HCT116 (cell line): ENCODE measurements at regions not wholly inside any gene's neighbourhood (a gene's known extent, or its start where the extent isn't known, plus 50 kb on each side); places are given as distances from the start of the nearest gene placed in this dataset.

ENCODE experiments used
- ATAC-seq: fragments of 200-7000 bp; cut with Tn5 transposase; 2 replicates; pipeline ENCODE4 v1.9.1; 2020; ENCODE audit warnings: mild to moderate bottlenecking, moderate library complexity
- BruUV-seq: library from RNA; stranded (reverse); fragments of 400-500 nt; replicated peaks from 2 replicates; lab custom pipeline; 2021; lab: Mats Ljungman, UMichigan
- CTCF ChIA-PET: fragments of 300-600 bp; sonication (Branson Sonifier 250); formaldehyde crosslinking; loops from one replicate; lab custom pipeline; 2021; ENCODE audit warnings: antibody characterized with exemption; lab: Charles Lee
- POLR2A ChIA-PET: fragments of 300-600, 350-600 bp; sonication (Branson Sonifier 250); formaldehyde crosslinking; loops from one replicate; lab custom pipeline; 2021; ENCODE audit warnings: antibody characterized with exemption; lab: Charles Lee
- RAD21 ChIA-PET, 2 experiments: fragments of 300-600 bp; sonication (Branson Sonifier 250); formaldehyde crosslinking; loops; one replicate each; lab custom pipeline; 2023; ENCODE audit warnings: low total read pairs in 2 of 2; ENCODE audit not compliant: uncharacterized antibody in 2 of 2, unreplicated experiment in 2 of 2, low non-redundant PET in 1 of 2; lab: Charles Lee
- DNase-seq: peaks from one replicate; pipeline ENCODE4 v3.0.0-alpha.2; 2010; ENCODE audit warnings: low read depth, low spot score
- H2AFZ ChIP-seq: fragments of 200-600 bp; shearing (Covaris generic), sonication (generic); 2 replicates; pipeline ENCODE4 v1.6.1; 2017; ENCODE audit warnings: low read depth, mixed run types, mixed read lengths, antibody characterized with exemption, low read length; ENCODE audit not compliant: poor library complexity, severe bottlenecking
- H3K27ac ChIP-seq: 2 replicates; pipeline ENCODE4 v1.5.1; 2012; ENCODE audit warnings: low read depth, low read length
- H3K27me3 ChIP-seq: fragments of 200-600 bp; sonication (generic); 2 replicates; pipeline ENCODE4 v1.6.1; 2016; ENCODE audit warnings: mixed run types, low read length, mixed read lengths; ENCODE audit not compliant: insufficient read depth
- H3K36me3 ChIP-seq, 2 experiments: fragments of 200-500 bp in 1 of 2; fragments of 200-600 bp in 1 of 2; sonication (Bioruptor generic) in 1 of 2; sonication (generic) in 1 of 2; 2 replicates each; pipeline versions ENCODE4 v1.5.1 to v1.6.1; 2014 to 2016; ENCODE audit warnings: low read length in 2 of 2, inconsistent platforms in 1 of 2, mixed read lengths in 1 of 2, mixed run types in 1 of 2; ENCODE audit not compliant: insufficient read depth in 2 of 2, control insufficient read depth in 1 of 2
- H3K4me1 ChIP-seq, 2 experiments: fragments of 200-600 bp in 1 of 2; sonication (generic) in 1 of 2; 2 replicates each; pipeline versions ENCODE4 v1.5.1 to v1.6.1; 2012 to 2017; ENCODE audit warnings: low read length in 2 of 2, inconsistent platforms in 1 of 2, mild to moderate bottlenecking in 1 of 2, mixed read lengths in 1 of 2, mixed run types in 1 of 2, moderate library complexity in 1 of 2; ENCODE audit not compliant: insufficient read depth in 2 of 2, control insufficient read depth in 1 of 2
- H3K4me2 ChIP-seq: fragments of 200-600 bp; sonication (generic); 2 replicates; pipeline ENCODE4 v1.6.1; 2017; ENCODE audit warnings: mixed run types, low read length, mixed read lengths
- H3K4me3 ChIP-seq, 2 experiments: fragments of 200-600 bp in 1 of 2; sonication (generic) in 1 of 2; replicated peaks in 1 of 2; 2 replicates each; pipeline ENCODE4 v1.5.1; 2011 to 2016; ENCODE audit warnings: low read length in 2 of 2, control low read depth in 1 of 2, low read depth in 1 of 2, mild to moderate bottlenecking in 1 of 2, mixed read lengths in 1 of 2, mixed run types in 1 of 2
- H3K79me2 ChIP-seq: fragments of 200-600 bp; sonication (generic); 2 replicates; pipeline ENCODE4 v1.6.1; 2017; ENCODE audit warnings: mild to moderate bottlenecking, mixed run types, low read length, moderate library complexity, mixed read lengths; ENCODE audit not compliant: insufficient read depth
- H3K9ac ChIP-seq: fragments of 200-600 bp; sonication (generic); 2 replicates; pipeline ENCODE4 v1.6.1; 2016; ENCODE audit warnings: low read length, mixed read lengths
- H3K9me2 ChIP-seq: fragments of 200-600 bp; sonication (generic), shearing (Covaris generic); 2 replicates; pipeline ENCODE4 v1.6.1; 2017; ENCODE audit warnings: mixed run types, mild to moderate bottlenecking, moderate library complexity; ENCODE audit not compliant: insufficient read depth
- H3K9me3 ChIP-seq, 2 experiments: fragments of 200-500 bp in 1 of 2; fragments of 200-600 bp in 1 of 2; sonication (Bioruptor generic) in 1 of 2; sonication (generic) in 1 of 2; 2 replicates each; pipeline ENCODE4 v1.6.1; 2014 to 2017; ENCODE audit warnings: low read length in 2 of 2, mixed read lengths in 2 of 2, inconsistent platforms in 1 of 2, low read depth in 1 of 2, mild to moderate bottlenecking in 1 of 2, mixed run types in 1 of 2, moderate library complexity in 1 of 2; ENCODE audit not compliant: control insufficient read depth in 1 of 2, insufficient read depth in 1 of 2
- H4K20me1 ChIP-seq: fragments of 200-600 bp; sonication (generic), shearing (Covaris generic); 2 replicates; pipeline ENCODE4 v1.6.1; 2017; ENCODE audit warnings: mixed run types, mild to moderate bottlenecking, moderate library complexity; ENCODE audit not compliant: insufficient read depth
- CTCF ChIP-seq, 3 experiments: fragments of 200-600 bp in 1 of 3; sonication (generic) in 1 of 3; IDR thresholded peaks in 2 of 3; conservative IDR thresholded peaks in 1 of 3; 2 replicates each; pipeline ENCODE4 v1.5.1; 2012 to 2017; ENCODE audit warnings: low read depth in 2 of 3, low read length in 2 of 3, antibody characterized with exemption in 1 of 3, borderline replicate concordance in 1 of 3, control low read depth in 1 of 3, mild to moderate bottlenecking in 1 of 3, mixed read lengths in 1 of 3, mixed run types in 1 of 3, moderate library complexity in 1 of 3; ENCODE audit not compliant: insufficient read depth in 1 of 3
- EGR1 ChIP-seq: IDR thresholded peaks from 2 replicates; pipeline ENCODE4 v1.6.1; 2012; ENCODE audit warnings: low read depth
- EZH2phosphoT487 ChIP-seq: fragments of 200-600 bp; IDR thresholded peaks from 2 replicates; pipeline ENCODE4 v1.6.1; 2018; ENCODE audit warnings: antibody characterized with exemption, borderline replicate concordance
- JUND ChIP-seq: IDR thresholded peaks from 2 replicates; pipeline ENCODE4 v1.6.1; 2012
- TCF7L2 ChIP-seq: IDR thresholded peaks from 2 replicates; pipeline ENCODE4 v1.7.0; 2011; ENCODE audit warnings: borderline replicate concordance, inconsistent platforms; ENCODE audit not compliant: insufficient read depth, insufficient read length; ENCODE audit errors: extremely low read depth
- ZFX ChIP-seq: fragments of 450-650 bp; IDR thresholded peaks from 2 replicates; pipeline ENCODE4 v1.6.1; 2017
- intact Hi-C: fragments of 100-400 bp; cut with micrococcal nuclease; formaldehyde crosslinking; loops from 2 replicates; pipeline ENCODE4 v1.10.0; 2022

- peaks cover 0 to 5% of the 10 kb centered on the region in 2 experiments; a peak in 1 of 4 replicates for H3K9me3 ChIP-seq
- intact Hi-C loops, result no loop called here
- no peaks in the 10 kb centered on the region for H3K79me2 ChIP-seq
- DNase-seq (no peak), ATAC-seq (0 out of 2 replicates have a peak, but pooled peaks have one; percentile 45)
- no peaks in the 10 kb centered on the region for H3K9me2 ChIP-seq
- no peak overlapping the region for H3K4me2 ChIP-seq
- H2AFZ ChIP-seq, result no peak overlapping the region
- BruUV-seq, result no TSS peak
- TF ChIP-seq JUND (no peak), EZH2phosphoT487 (no peak), ZFX (no peak), CTCF (IDR thresholded peaks at IDR 0.05 in 2 of 3, conservative IDR thresholded peaks at IDR 0.05 in 1 of 3; ENCODE audit: borderline replicate concordance in 1 of 3, insufficient read depth in 1 of 3, low read depth in 2 of 3, low read length in 2 of 3) (peak in 2 of 3 experiments; percentile 19 to 31; a peak in 3 of 6 replicates), TCF7L2 (no peak), EGR1 (no peak)
- no peak overlapping the region for H3K4me3 ChIP-seq
- ChIA-PET POLR2A (no interaction called here), RAD21 (no interaction called here), CTCF (no interaction called here)
- no peaks in the 10 kb centered on the region for H3K27me3 ChIP-seq
- no peak overlapping the region for H3K9ac ChIP-seq
- H3K27ac ChIP-seq, result no peak overlapping the region
- no peaks in the 10 kb centered on the region for H3K36me3 ChIP-seq
- no peaks in the 10 kb centered on the region for H4K20me1 ChIP-seq
- peaks cover 0 to 4% of the 10 kb centered on the region in 2 experiments; a peak in 1 of 4 replicates for H3K4me1 ChIP-seq
Measured at GRCh38 chr22:26753125-26753862, 95.9 kb downstream of the MIAT start.
